HEK293 (cell line): ENCODE measurements at regions not wholly inside any gene's neighbourhood (a gene's known extent, or its start where the extent isn't known, plus 50 kb on each side); places are given as distances from the start of the nearest gene placed in this dataset.

Source experiments
- CTCF ChIA-PET: fragments of 350-600 bp; formaldehyde crosslinking; extraction: SDS; loops from one replicate; lab custom pipeline; 2021; ENCODE audit warnings: antibody characterized with exemption; lab: Yijun Ruan, JAX
- POLR2A ChIA-PET: fragments of 300-600 bp; formaldehyde crosslinking; extraction: SDS; loops from one replicate; lab custom pipeline; 2020; ENCODE audit warnings: antibody characterized with exemption, inconsistent platforms; lab: Yijun Ruan, JAX
- H3K27ac ChIP-seq: fragments of 200-500 bp; sonication (Bioruptor generic); 2 replicates; pipeline ENCODE4 v1.5.1; 2014; ENCODE audit warnings: low read depth, low read length, control low read depth, inconsistent platforms; ENCODE audit errors: extremely low read depth
- H3K36me3 ChIP-seq, 2 experiments: fragments of 200-500 bp in 1 of 2; sonication (Bioruptor generic) in 1 of 2; 1 replicate in 1 of 2; 2 replicates in 1 of 2; pipeline ENCODE4 v1.5.1; 2014 to 2017; ENCODE audit warnings: inconsistent platforms in 2 of 2, low read length in 2 of 2; ENCODE audit not compliant: control insufficient read depth in 2 of 2, insufficient read depth in 1 of 2
- H3K4me1 ChIP-seq: fragments of 200-500 bp; sonication (Bioruptor generic); 2 replicates; pipeline ENCODE4 v1.5.1; 2014; ENCODE audit warnings: mild to moderate bottlenecking, low read length, inconsistent platforms; ENCODE audit not compliant: control insufficient read depth, insufficient read depth
- H3K4me3 ChIP-seq: 2 replicates; pipeline ENCODE4 v1.5.1; 2011; ENCODE audit warnings: low read depth, mild to moderate bottlenecking, control low read depth, low read length, moderate library complexity
- H3K9me3 ChIP-seq: fragments of 200-500 bp; sonication (Bioruptor generic); 2 replicates; pipeline ENCODE4 v1.5.1; 2014; ENCODE audit warnings: low read depth, low read length, inconsistent platforms; ENCODE audit not compliant: control insufficient read depth, insufficient read depth
- GFI1B ChIP-seq: fragments of 450-650 bp; formaldehyde crosslinking; IDR thresholded peaks from 2 replicates; pipeline ENCODE4 v1.5.1; 2016; ENCODE audit warnings: missing biosample characterization, missing genetic modification characterization
- SETDB1 ChIP-seq: IDR thresholded peaks from one replicate; pipeline ENCODE4 v1.6.1; 2017; ENCODE audit warnings: mild to moderate bottlenecking, low read length, moderate library complexity, mixed read lengths; ENCODE audit not compliant: insufficient read length
- SP2 ChIP-seq: fragments of 450-650 bp; formaldehyde crosslinking; IDR thresholded peaks from 2 replicates; pipeline ENCODE4 v1.5.1; 2016; ENCODE audit warnings: missing biosample characterization, missing genetic modification characterization
- TRIM28 ChIP-seq: IDR thresholded peaks from 2 replicates; pipeline ENCODE4 v1.6.1; 2011; ENCODE audit warnings: low read length, control low read depth, borderline replicate concordance
- ZBTB21 ChIP-seq: fragments of 450-650 bp; formaldehyde crosslinking; IDR thresholded peaks from 2 replicates; pipeline ENCODE4 v1.5.1; 2017; ENCODE audit warnings: missing biosample characterization, missing genetic modification characterization
- ZNF10 ChIP-seq: fragments of 450-650 bp; formaldehyde crosslinking; IDR thresholded peaks from 2 replicates; pipeline ENCODE4 v1.5.1; 2017; ENCODE audit warnings: missing biosample characterization, missing genetic modification characterization
- ZNF140 ChIP-seq: fragments of 450-650 bp; formaldehyde crosslinking; IDR thresholded peaks from 2 replicates; pipeline ENCODE4 v1.5.1; 2016; ENCODE audit warnings: missing biosample characterization, missing genetic modification characterization
- ZNF175 ChIP-seq: fragments of 450-650 bp; formaldehyde crosslinking; IDR thresholded peaks from 2 replicates; pipeline ENCODE4 v1.5.1; 2016; ENCODE audit warnings: missing biosample characterization, missing genetic modification characterization
- ZNF202 ChIP-seq: fragments of 450-650 bp; formaldehyde crosslinking; IDR thresholded peaks from 2 replicates; pipeline ENCODE4 v1.5.1; 2016; ENCODE audit warnings: missing biosample characterization, missing genetic modification characterization, borderline replicate concordance
- ZNF366 ChIP-seq: fragments of 450-650 bp; formaldehyde crosslinking; conservative IDR thresholded peaks from 2 replicates; pipeline ENCODE4 v1.5.1; 2016; ENCODE audit warnings: missing biosample characterization, missing genetic modification characterization
- ZNF391 ChIP-seq: fragments of 450-650 bp; formaldehyde crosslinking; IDR thresholded peaks from 2 replicates; pipeline ENCODE4 v1.5.1; 2016; ENCODE audit warnings: low read depth, missing biosample characterization, missing genetic modification characterization, borderline replicate concordance
- ZNF510 ChIP-seq: fragments of 450-650 bp; formaldehyde crosslinking; IDR thresholded peaks from 2 replicates; pipeline ENCODE4 v1.5.1; 2018; ENCODE audit warnings: mild to moderate bottlenecking, missing genetic modification characterization, missing biosample characterization; ENCODE audit not compliant: insufficient replicate concordance
- ZNF610 ChIP-seq: fragments of 450-650 bp; formaldehyde crosslinking; IDR thresholded peaks from 2 replicates; pipeline ENCODE4 v1.5.1; 2016; ENCODE audit warnings: missing biosample characterization, missing genetic modification characterization, borderline replicate concordance
- ZNF629 ChIP-seq: fragments of 450-650 bp; formaldehyde crosslinking; IDR thresholded peaks from 2 replicates; pipeline ENCODE4 v1.5.1; 2017; ENCODE audit warnings: missing biosample characterization, missing genetic modification characterization
- ZNF660 ChIP-seq: fragments of 450-650 bp; IDR thresholded peaks from 2 replicates; pipeline ENCODE4 v1.5.1; 2018; ENCODE audit warnings: missing biosample characterization, mild to moderate bottlenecking, missing genetic modification characterization
- ZNF677 ChIP-seq: fragments of 450-650 bp; IDR thresholded peaks from 2 replicates; pipeline ENCODE4 v1.5.0; 2018; ENCODE audit warnings: missing biosample characterization, mild to moderate bottlenecking, missing genetic modification characterization, moderate library complexity
- ZNF837 ChIP-seq: fragments of 450-650 bp; formaldehyde crosslinking; IDR thresholded peaks from 2 replicates; pipeline ENCODE4 v1.5.1; 2016; ENCODE audit warnings: missing biosample characterization, missing genetic modification characterization
- TF ChIP-seq, protein P1 (sequence below): fragments of 450-650 bp; formaldehyde crosslinking; IDR thresholded peaks from 2 replicates; pipeline ENCODE4 v1.5.1; 2017; ENCODE audit warnings: missing biosample characterization, missing genetic modification characterization
- TF ChIP-seq, protein P2 (sequence below): fragments of 450-650 bp; formaldehyde crosslinking; IDR thresholded peaks from 2 replicates; pipeline ENCODE4 v1.5.1; 2016; ENCODE audit warnings: missing biosample characterization, missing genetic modification characterization
- TF ChIP-seq, protein P3 (sequence below): fragments of 450-650 bp; formaldehyde crosslinking; IDR thresholded peaks from 2 replicates; pipeline ENCODE4 v1.5.1; 2016; ENCODE audit warnings: missing biosample characterization, missing genetic modification characterization
- TF ChIP-seq, protein P4 (sequence below): fragments of 450-650 bp; formaldehyde crosslinking; IDR thresholded peaks from 2 replicates; pipeline ENCODE4 v1.5.1; 2017; ENCODE audit warnings: missing biosample characterization, missing genetic modification characterization

DNA sequence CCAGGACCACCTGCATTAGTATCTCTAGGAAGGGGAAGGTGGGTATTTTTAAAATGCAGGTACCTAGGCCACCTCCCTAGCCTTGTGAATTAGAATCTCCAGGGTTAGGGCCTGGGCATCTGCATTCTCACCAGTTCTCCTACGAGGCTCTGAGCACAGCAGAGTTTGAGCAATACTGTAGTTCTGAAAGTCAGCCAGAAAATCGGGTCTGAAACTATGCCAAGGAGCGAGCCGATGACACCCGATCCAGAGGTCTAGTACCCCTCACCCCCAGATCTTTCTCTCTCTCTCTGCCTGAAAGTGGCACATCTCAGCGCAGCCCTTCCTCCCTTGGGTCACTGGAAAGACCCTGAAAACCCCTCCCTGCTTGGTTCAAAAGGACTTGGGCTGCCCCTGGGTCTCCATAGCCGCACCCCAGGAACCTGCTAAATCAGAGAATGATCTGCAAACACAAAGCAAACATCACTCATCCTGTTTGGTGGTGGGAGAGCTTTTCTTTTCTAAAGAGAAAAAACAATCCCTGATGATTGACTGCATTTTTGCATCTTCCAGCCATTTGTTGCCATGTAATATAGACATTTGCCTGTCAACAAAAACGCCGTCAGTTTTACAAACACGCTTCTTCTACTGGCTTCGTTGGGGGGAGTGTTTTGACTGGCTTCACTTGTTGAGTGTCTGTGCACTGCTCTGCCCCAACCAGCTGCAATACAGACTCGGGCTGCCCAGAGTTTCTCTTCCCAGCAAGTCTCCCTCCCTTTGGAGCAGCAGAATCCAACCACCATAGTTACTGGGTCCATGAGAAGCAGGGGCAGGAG is 229.9 kb downstream of the MN1 start (continued):
- TF ChIP-seq, protein P1, sequence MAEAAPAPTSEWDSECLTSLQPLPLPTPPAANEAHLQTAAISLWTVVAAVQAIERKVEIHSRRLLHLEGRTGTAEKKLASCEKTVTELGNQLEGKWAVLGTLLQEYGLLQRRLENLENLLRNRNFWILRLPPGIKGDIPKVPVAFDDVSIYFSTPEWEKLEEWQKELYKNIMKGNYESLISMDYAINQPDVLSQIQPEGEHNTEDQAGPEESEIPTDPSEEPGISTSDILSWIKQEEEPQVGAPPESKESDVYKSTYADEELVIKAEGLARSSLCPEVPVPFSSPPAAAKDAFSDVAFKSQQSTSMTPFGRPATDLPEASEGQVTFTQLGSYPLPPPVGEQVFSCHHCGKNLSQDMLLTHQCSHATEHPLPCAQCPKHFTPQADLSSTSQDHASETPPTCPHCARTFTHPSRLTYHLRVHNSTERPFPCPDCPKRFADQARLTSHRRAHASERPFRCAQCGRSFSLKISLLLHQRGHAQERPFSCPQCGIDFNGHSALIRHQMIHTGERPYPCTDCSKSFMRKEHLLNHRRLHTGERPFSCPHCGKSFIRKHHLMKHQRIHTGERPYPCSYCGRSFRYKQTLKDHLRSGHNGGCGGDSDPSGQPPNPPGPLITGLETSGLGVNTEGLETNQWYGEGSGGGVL (tag by site-specific recombination): no peak

DNA sequence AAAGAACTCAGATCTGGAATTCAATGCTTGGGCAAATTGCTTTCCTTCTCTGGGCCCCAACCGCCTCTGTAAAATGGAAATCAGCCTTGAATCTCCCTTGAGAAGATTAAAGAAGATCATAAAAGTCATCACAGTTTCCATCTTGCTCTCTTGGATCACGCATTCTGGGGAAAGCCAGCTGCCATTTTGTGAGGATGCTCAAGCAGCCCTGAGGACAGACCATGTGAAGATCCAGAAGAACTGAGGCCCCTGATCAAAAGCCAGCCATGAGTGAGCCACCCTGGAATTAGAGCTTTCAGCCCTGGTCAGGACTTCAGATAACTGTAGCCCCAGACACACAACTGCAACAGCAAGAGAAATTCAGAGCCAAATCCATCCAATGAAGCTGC is 229.3 kb downstream of the MN1 start:
- no peaks in the 10 kb centered on the region for H3K36me3 ChIP-seq
- TF ChIP-seq ZNF510 (tag by site-specific recombination) (no peak), SETDB1 (peak; percentile 45), ZNF10 (tag by site-specific recombination) (no peak), ZNF837 (tag by site-specific recombination) (no peak)
- no peak overlapping the region for H3K4me3 ChIP-seq
- CTCF ChIA-PET: no interaction called here
- H3K27ac ChIP-seq: no peak overlapping the region
- no peaks in the 10 kb centered on the region for H3K9me3 ChIP-seq
- no peaks in the 10 kb centered on the region for H3K4me1 ChIP-seq
- POLR2A ChIA-PET: no interaction called here

DNA sequence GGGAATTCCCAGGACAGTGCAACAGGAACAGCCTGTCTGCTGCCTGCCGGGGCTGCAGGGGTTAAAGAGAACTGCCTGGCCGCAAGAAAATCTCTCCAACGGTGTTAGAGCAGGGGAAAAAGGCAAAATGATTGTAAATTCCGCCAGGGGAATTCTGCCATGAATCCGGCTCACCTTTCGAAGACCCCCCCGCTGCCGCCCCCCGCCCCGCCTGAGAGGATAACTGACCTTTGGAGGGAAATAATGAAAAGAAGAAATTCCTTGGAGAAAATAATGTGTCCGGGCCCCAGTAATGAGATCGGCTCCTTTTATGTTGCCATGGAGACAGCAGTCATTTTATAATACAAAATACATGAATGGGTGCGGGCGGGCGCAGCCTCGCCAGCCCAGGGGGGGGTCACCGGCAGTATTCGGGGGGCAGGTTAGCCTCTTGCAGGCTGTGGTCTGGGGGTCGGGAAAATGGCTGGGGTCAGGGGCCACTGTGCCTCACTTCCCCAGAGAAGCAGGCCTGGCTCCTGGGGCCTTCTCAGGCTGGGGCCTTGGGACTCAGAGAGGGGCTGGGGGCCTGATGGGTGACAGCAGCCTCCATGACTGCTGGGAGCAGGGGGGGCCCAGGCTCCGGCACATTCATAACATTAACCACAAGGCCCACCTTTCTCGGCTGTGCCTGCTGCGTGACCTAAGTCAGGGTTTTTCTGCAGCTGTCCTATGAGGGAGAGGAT is 228.1 kb downstream of the MN1 start:
- ChIA-PET CTCF (no interaction called here), POLR2A (no interaction called here)
- no peaks in the 10 kb centered on the region for H3K4me1 ChIP-seq
- H3K36me3 ChIP-seq: no peaks in the 10 kb centered on the region
- H3K9me3 ChIP-seq: no peaks in the 10 kb centered on the region
- H3K27ac ChIP-seq: no peak overlapping the region
- H3K4me3 ChIP-seq: no peak overlapping the region
- TF ChIP-seq ZNF391 (tag by site-specific recombination) (no peak), ZNF140 (tag by site-specific recombination) (no peak), GFI1B (tag by site-specific recombination) (no peak)
- TF ChIP-seq, protein P2, sequence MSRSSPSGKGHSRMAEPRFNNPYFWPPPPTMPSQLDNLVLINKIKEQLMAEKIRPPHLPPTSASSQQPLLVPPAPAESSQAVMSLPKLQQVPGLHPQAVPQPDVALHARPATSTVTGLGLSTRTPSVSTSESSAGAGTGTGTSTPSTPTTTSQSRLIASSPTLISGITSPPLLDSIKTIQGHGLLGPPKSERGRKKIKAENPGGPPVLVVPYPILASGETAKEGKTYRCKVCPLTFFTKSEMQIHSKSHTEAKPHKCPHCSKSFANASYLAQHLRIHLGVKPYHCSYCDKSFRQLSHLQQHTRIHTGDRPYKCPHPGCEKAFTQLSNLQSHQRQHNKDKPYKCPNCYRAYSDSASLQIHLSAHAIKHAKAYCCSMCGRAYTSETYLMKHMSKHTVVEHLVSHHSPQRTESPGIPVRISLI (tag by site-specific recombination): no peak

DNA sequence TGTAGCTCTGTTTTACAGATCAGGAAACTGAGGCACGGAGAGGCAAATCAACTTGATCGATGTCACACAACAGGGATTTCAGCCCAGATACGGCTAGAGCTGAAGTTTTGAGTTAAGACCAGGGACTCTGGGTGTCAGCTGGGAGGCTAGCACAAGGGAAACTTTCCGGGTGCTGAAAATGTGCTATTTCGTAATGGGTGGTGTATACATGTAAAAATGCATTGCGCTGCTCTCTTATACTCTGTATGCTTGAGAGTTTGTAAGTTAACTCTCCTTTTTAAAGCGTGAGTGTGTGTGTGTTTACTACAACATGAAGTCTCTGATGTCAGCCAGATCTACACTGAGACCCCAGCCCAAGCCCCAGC is 227.6 kb downstream of the MN1 start:
- Histone ChIP-seq H3K4me3 (no peak overlapping the region), H3K9me3 (no peaks in the 10 kb centered on the region), H3K36me3 (no peaks in the 10 kb centered on the region), H3K4me1 (no peaks in the 10 kb centered on the region), H3K27ac (no peak overlapping the region)
- ChIA-PET POLR2A (no interaction called here), CTCF (interaction anchor here (0.7 kb wide), 1 partner anchor 174 kb away, joined by 3 read pairs; no protein-coding TSS in a partner anchor)
- TF ChIP-seq, protein P3, sequence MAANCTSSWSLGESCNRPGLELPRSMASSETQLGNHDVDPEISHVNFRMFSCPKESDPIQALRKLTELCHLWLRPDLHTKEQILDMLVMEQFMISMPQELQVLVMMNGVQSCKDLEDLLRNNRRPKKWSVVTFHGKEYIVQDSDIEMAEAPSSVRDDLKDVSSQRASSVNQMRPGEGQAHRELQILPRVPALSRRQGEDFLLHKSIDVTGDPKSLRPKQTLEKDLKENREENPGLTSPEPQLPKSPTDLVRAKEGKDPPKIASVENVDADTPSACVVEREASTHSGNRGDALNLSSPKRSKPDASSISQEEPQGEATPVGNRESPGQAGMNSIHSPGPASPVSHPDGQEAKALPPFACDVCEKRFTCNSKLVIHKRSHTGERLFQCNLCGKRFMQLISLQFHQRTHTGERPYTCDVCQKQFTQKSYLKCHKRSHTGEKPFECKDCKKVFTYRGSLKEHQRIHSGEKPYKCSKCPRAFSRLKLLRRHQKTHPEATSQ (tag by site-specific recombination): no peak
- TF ChIP-seq ZBTB21 (tag by site-specific recombination): no peak
- no peak for TF ChIP-seq ZNF677
- TF ChIP-seq ZNF202: no peak
- no peak for TF ChIP-seq SP2 (tag by site-specific recombination)
- TF ChIP-seq ZNF175 (tag by site-specific recombination): no peak
- no peak for TF ChIP-seq ZNF610 (tag by site-specific recombination)
- no peak for TF ChIP-seq ZNF629
- TF ChIP-seq, protein P1 (tag by site-specific recombination): no peak
- no peak for TF ChIP-seq ZNF660 (tag by site-specific recombination)
- TF ChIP-seq, protein P4, sequence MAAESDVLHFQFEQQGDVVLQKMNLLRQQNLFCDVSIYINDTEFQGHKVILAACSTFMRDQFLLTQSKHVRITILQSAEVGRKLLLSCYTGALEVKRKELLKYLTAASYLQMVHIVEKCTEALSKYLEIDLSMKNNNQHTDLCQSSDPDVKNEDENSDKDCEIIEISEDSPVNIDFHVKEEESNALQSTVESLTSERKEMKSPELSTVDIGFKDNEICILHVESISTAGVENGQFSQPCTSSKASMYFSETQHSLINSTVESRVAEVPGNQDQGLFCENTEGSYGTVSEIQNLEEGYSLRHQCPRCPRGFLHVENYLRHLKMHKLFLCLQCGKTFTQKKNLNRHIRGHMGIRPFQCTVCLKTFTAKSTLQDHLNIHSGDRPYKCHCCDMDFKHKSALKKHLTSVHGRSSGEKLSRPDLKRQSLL (tag by site-specific recombination): no peak
- no peak for TF ChIP-seq ZNF366
- TF ChIP-seq TRIM28: no peak
